Astrocyte (in vitro differentiated cells and primary cell): ENCODE measurements at regions not wholly inside any gene's neighbourhood (a gene's known extent, or its start where the extent isn't known, plus 50 kb on each side); places are given as distances from the start of the nearest gene placed in this dataset.

Source experiments
- DNase-seq: peaks from one replicate; pipeline ENCODE4 v3.0.0-alpha.2; 2010; ENCODE audit warnings: low read depth
- FAIRE-seq: peaks from 2 replicates; lab custom pipeline; 2011; peaks lifted over from hg19 to GRCh38; lab: Jason Lieb, UNC
- H2AFZ ChIP-seq: 2 replicates; pipeline ENCODE4 v1.6.0; 2012; ENCODE audit warnings: low read depth, low read length, inconsistent platforms
- H3K27ac ChIP-seq: 2 replicates; pipeline ENCODE4 v1.5.1; 2011; ENCODE audit warnings: low read depth, low read length, inconsistent platforms
- H3K27me3 ChIP-seq: 2 replicates; pipeline ENCODE4 v1.6.0; 2011; ENCODE audit warnings: low read length, inconsistent platforms; ENCODE audit not compliant: insufficient read depth
- H3K36me3 ChIP-seq: 2 replicates; pipeline ENCODE4 v1.5.1; 2011; ENCODE audit warnings: low read length, inconsistent platforms; ENCODE audit not compliant: insufficient read depth
- H3K4me1 ChIP-seq: 2 replicates; pipeline ENCODE4 v1.5.1; 2011; ENCODE audit warnings: low read length, inconsistent platforms; ENCODE audit not compliant: insufficient read depth
- H3K4me2 ChIP-seq: 2 replicates; pipeline ENCODE4 v1.6.0; 2012; ENCODE audit warnings: low read length, inconsistent platforms
- H3K4me3 ChIP-seq: 2 replicates; pipeline ENCODE4 v1.5.1; 2011; ENCODE audit warnings: low read depth, mild to moderate bottlenecking, low read length, inconsistent platforms; ENCODE audit not compliant: insufficient read depth
- H3K79me2 ChIP-seq: 2 replicates; pipeline ENCODE4 v1.6.0; 2012; ENCODE audit warnings: mild to moderate bottlenecking, low read length, inconsistent platforms; ENCODE audit not compliant: insufficient read depth
- H3K9ac ChIP-seq: 2 replicates; pipeline ENCODE4 v1.6.0; 2012; ENCODE audit warnings: mild to moderate bottlenecking, low read length, inconsistent platforms
- H3K9me3 ChIP-seq: 2 replicates; pipeline ENCODE4 v1.5.1; 2012; ENCODE audit warnings: low read depth, mild to moderate bottlenecking, low read length, inconsistent platforms; ENCODE audit not compliant: insufficient read depth
- H4K20me1 ChIP-seq: 2 replicates; pipeline ENCODE4 v1.6.0; 2012; ENCODE audit warnings: low read length, inconsistent platforms; ENCODE audit not compliant: insufficient read depth
- H3K27ac Mint-ChIP-seq: one replicate; pipeline ENCODE4 v1.8.0; 2021; ENCODE audit warnings: mild to moderate bottlenecking, mixed read lengths; ENCODE audit not compliant: unreplicated experiment
- H3K27me3 Mint-ChIP-seq: one replicate; pipeline ENCODE4 v1.8.0; 2021; ENCODE audit warnings: low read depth, mixed read lengths; ENCODE audit not compliant: unreplicated experiment
- H3K36me3 Mint-ChIP-seq: one replicate; pipeline ENCODE4 v1.8.0; 2021; ENCODE audit warnings: low read depth, mixed read lengths; ENCODE audit not compliant: unreplicated experiment
- H3K4me1 Mint-ChIP-seq: one replicate; pipeline ENCODE4 v1.8.0; 2021; ENCODE audit warnings: low read depth, mixed read lengths; ENCODE audit not compliant: unreplicated experiment
- H3K4me3 Mint-ChIP-seq: one replicate; pipeline ENCODE4 v1.8.0; 2021; ENCODE audit warnings: mild to moderate bottlenecking, moderate library complexity, mixed read lengths; ENCODE audit not compliant: unreplicated experiment
- H3K9me3 Mint-ChIP-seq: one replicate; pipeline ENCODE4 v1.8.0; 2021; ENCODE audit warnings: mild to moderate bottlenecking, mixed read lengths; ENCODE audit not compliant: unreplicated experiment
- CTCF ChIP-seq: IDR thresholded peaks from 2 replicates; pipeline ENCODE4 v1.5.1; 2011; ENCODE audit warnings: low read depth, mild to moderate bottlenecking, inconsistent platforms, low read length, moderate library complexity; ENCODE audit not compliant: insufficient read depth
- EZH2 ChIP-seq: IDR thresholded peaks from 2 replicates; pipeline ENCODE4 v1.6.1; 2012; ENCODE audit warnings: mild to moderate bottlenecking, low read length, inconsistent platforms; ENCODE audit not compliant: insufficient read depth

GRCh38 chr9:102550886-102551285 lies 444.2 kb upstream of the CYLC2 start:
- Mint-ChIP-seq H3K4me3 (no peak overlapping the region), H3K27ac (no peak overlapping the region), H3K36me3 (no peaks in the 10 kb centered on the region), H3K4me1 (no peaks in the 10 kb centered on the region), H3K9me3 (peaks cover 7% of the 10 kb centered on the region), H3K27me3 (no peaks in the 10 kb centered on the region)
- Histone ChIP-seq H3K4me2 (no peak overlapping the region), H3K79me2 (no peaks in the 10 kb centered on the region), H3K9me3 (peaks cover 8% of the 10 kb centered on the region), H3K4me3 (no peak overlapping the region), H3K4me1 (no peaks in the 10 kb centered on the region), H3K9ac (no peak overlapping the region), H3K36me3 (no peaks in the 10 kb centered on the region), H3K27me3 (no peaks in the 10 kb centered on the region), H4K20me1 (no peaks in the 10 kb centered on the region), H2AFZ (no peak overlapping the region), H3K27ac (no peak overlapping the region)
- no peak for FAIRE-seq
- no peak for TF ChIP-seq EZH2
- no peak for TF ChIP-seq CTCF
- no peak for DNase-seq

- Histone ChIP-seq H2AFZ (no peak overlapping the region), H3K4me3 (no peak overlapping the region), H3K27ac (no peak overlapping the region), H3K4me2 (no peak overlapping the region), H3K9ac (no peak overlapping the region), H3K27me3 (no peaks in the 10 kb centered on the region), H3K9me3 (peaks cover 8% of the 10 kb centered on the region), H3K4me1 (no peaks in the 10 kb centered on the region), H3K36me3 (no peaks in the 10 kb centered on the region), H4K20me1 (no peaks in the 10 kb centered on the region), H3K79me2 (no peaks in the 10 kb centered on the region)
- FAIRE-seq (no peak), DNase-seq (no peak)
- Mint-ChIP-seq H3K27ac (no peak overlapping the region), H3K27me3 (no peaks in the 10 kb centered on the region), H3K9me3 (peaks cover 7% of the 10 kb centered on the region), H3K4me1 (no peaks in the 10 kb centered on the region), H3K36me3 (no peaks in the 10 kb centered on the region), H3K4me3 (no peak overlapping the region)
- no peak for TF ChIP-seq CTCF
- TF ChIP-seq EZH2: no peak
These were observed 444.9 kb upstream of the CYLC2 start for GRCh38 chr9:102550266-102550665.

GRCh38 chr9:102534031-102534430 lies 461.1 kb upstream of the CYLC2 start:
- no peak overlapping the region for H3K27ac ChIP-seq
- no peaks in the 10 kb centered on the region for H4K20me1 ChIP-seq
- no peaks in the 10 kb centered on the region for H3K27me3 ChIP-seq
- TF ChIP-seq CTCF (no peak), EZH2 (no peak)
- H3K79me2 ChIP-seq: no peaks in the 10 kb centered on the region
- no peaks in the 10 kb centered on the region for H3K4me1 ChIP-seq
- H3K4me3 ChIP-seq: no peak overlapping the region
- no peaks in the 10 kb centered on the region for H3K4me1 Mint-ChIP-seq
- no peak overlapping the region for H3K27ac Mint-ChIP-seq
- no peaks in the 10 kb centered on the region for H3K36me3 ChIP-seq
- H3K27me3 Mint-ChIP-seq: no peaks in the 10 kb centered on the region
- no peak overlapping the region for H3K4me3 Mint-ChIP-seq
- DNase-seq (no peak), FAIRE-seq (no peak)
- H3K36me3 Mint-ChIP-seq: no peaks in the 10 kb centered on the region
- no peak overlapping the region for H2AFZ ChIP-seq
- no peaks in the 10 kb centered on the region for H3K9me3 Mint-ChIP-seq
- H3K4me2 ChIP-seq: no peak overlapping the region
- no peak overlapping the region for H3K9ac ChIP-seq
- peaks cover 4% of the 10 kb centered on the region for H3K9me3 ChIP-seq
